Smooth muscle cell (in vitro differentiated cells): ENCODE measurements at regions not wholly inside any gene's neighbourhood (a gene's known extent, or its start where the extent isn't known, plus 50 kb on each side); places are given as distances from the start of the nearest gene placed in this dataset.

Source experiments
- DNase-seq: peaks from one replicate; lab custom pipeline; 2025; ENCODE audit not compliant: unreplicated experiment; lab: John Stamatoyannopoulos, UW
- H2AFZ ChIP-seq: fragments of 200-600 bp; sonication (generic); 2 replicates; pipeline ENCODE4 v1.6.0; 2016; ENCODE audit warnings: antibody characterized with exemption, low read depth, mild to moderate bottlenecking
- H3F3A ChIP-seq: fragments of 200-600 bp; sonication (generic); 2 replicates; pipeline ENCODE4 v1.6.0; 2017; ENCODE audit warnings: antibody characterized with exemption, low read depth
- H3K27ac ChIP-seq: fragments of 200-600 bp; sonication (generic); 2 replicates; pipeline ENCODE4 v1.5.1; 2016; ENCODE audit warnings: low read depth, mild to moderate bottlenecking
- H3K27me3 ChIP-seq: fragments of 200-600 bp; sonication (generic); 2 replicates; pipeline ENCODE4 v1.6.1; 2016; ENCODE audit warnings: low read depth, mild to moderate bottlenecking
- H3K36me3 ChIP-seq: fragments of 200-600 bp; sonication (generic); 2 replicates; pipeline ENCODE4 v1.5.1; 2016; ENCODE audit warnings: low read depth
- H3K4me1 ChIP-seq: fragments of 200-600 bp; sonication (generic); 2 replicates; pipeline ENCODE4 v1.5.1; 2016; ENCODE audit warnings: low read depth
- H3K4me2 ChIP-seq: fragments of 200-600 bp; sonication (generic); 2 replicates; pipeline ENCODE4 v1.6.0; 2016; ENCODE audit warnings: mild to moderate bottlenecking
- H3K4me3 ChIP-seq: fragments of 200-600 bp; sonication (generic); 2 replicates; pipeline ENCODE4 v1.5.1; 2016; ENCODE audit warnings: mild to moderate bottlenecking
- H3K79me2 ChIP-seq: fragments of 200-600 bp; sonication (generic); 2 replicates; pipeline ENCODE4 v1.6.0; 2016; ENCODE audit warnings: low read depth, mild to moderate bottlenecking
- H3K9ac ChIP-seq: fragments of 200-600 bp; sonication (generic); 2 replicates; pipeline ENCODE4 v1.6.0; 2016; ENCODE audit warnings: low read depth
- H3K9me3 ChIP-seq: fragments of 200-600 bp; sonication (generic); replicated peaks from 2 replicates; pipeline ENCODE4 v1.5.1; 2016; ENCODE audit warnings: low read depth
- H4K20me1 ChIP-seq: fragments of 200-600 bp; sonication (generic); 2 replicates; pipeline ENCODE4 v1.6.0; 2016; ENCODE audit warnings: low read depth
- WGBS: methylation state at CpG from one replicate; pipeline ENCODE4 v1.1.7; 2016; ENCODE audit warnings: low lambda C conversion rate; 5-methylcytosine and 5-hydroxymethylcytosine counted together
- TF ChIP-seq, protein P1 (sequence below): fragments of 200-600 bp; sonication (generic); IDR thresholded peaks from 2 replicates; pipeline ENCODE4 v1.5.1; 2017; ENCODE audit warnings: borderline replicate concordance, mild to moderate bottlenecking, antibody characterized with exemption; ENCODE audit not compliant: insufficient read depth, poor library complexity, severe bottlenecking

DNA sequence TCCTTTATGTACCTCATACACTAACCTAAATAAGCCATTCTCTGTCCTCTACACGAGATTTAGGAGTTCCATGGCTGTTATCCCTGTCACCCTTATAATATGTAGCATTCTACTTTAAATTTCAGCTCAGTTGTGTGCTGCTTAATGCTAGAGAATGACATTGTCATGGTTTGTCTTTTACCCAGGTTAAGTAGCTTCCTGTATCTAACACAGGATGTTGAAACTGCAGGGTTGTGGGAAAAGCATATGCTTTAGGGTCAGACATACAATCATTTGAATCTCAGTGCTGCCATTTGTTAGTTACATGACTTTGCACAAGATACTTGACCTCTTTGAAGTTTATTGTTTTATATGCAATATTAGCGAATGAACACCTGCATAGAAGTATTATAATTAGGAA, 235.1 kb upstream of the CACNA2D1 start:
- Histone ChIP-seq H3K79me2 (no peaks in the 10 kb centered on the region), H3K4me1 (no peaks in the 10 kb centered on the region), H3K4me3 (no peak overlapping the region), H3K9me3 (no peaks in the 10 kb centered on the region), H4K20me1 (no peaks in the 10 kb centered on the region), H3F3A (no peaks in the 10 kb centered on the region), H2AFZ (no peak overlapping the region), H3K4me2 (no peak overlapping the region), H3K27me3 (no peaks in the 10 kb centered on the region), H3K9ac (no peak overlapping the region), H3K36me3 (no peaks in the 10 kb centered on the region), H3K27ac (no peak overlapping the region)
- DNase-seq = no peak
- WGBS = 79% methylated on average over 2 of the region's 2 CpGs
- TF ChIP-seq, protein P1, sequence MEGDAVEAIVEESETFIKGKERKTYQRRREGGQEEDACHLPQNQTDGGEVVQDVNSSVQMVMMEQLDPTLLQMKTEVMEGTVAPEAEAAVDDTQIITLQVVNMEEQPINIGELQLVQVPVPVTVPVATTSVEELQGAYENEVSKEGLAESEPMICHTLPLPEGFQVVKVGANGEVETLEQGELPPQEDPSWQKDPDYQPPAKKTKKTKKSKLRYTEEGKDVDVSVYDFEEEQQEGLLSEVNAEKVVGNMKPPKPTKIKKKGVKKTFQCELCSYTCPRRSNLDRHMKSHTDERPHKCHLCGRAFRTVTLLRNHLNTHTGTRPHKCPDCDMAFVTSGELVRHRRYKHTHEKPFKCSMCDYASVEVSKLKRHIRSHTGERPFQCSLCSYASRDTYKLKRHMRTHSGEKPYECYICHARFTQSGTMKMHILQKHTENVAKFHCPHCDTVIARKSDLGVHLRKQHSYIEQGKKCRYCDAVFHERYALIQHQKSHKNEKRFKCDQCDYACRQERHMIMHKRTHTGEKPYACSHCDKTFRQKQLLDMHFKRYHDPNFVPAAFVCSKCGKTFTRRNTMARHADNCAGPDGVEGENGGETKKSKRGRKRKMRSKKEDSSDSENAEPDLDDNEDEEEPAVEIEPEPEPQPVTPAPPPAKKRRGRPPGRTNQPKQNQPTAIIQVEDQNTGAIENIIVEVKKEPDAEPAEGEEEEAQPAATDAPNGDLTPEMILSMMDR = no peak

DNA sequence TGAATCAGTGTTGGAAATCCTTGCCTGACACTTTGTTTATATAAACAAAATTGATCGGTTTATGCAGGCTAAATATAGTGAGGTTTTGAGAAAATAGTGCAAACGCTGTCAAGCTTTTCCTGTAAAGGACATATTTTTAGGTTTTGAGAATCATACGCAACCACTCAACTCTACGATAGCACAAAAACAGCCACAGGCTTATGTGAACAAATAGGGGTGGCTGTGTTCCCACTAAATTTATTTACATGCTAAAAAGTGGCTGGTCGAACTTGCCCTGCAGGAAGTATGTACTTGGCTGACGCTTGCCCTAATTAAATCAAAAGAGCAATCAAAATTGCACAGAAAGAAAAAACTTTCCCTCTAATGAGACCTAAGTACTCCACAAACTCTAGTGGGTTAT, 234.7 kb upstream of the CACNA2D1 start:
- no peak for DNase-seq
- Histone ChIP-seq H3K27ac (no peak overlapping the region), H3K9me3 (no peaks in the 10 kb centered on the region), H3K4me2 (no peak overlapping the region), H3K36me3 (no peaks in the 10 kb centered on the region), H3F3A (no peaks in the 10 kb centered on the region), H4K20me1 (no peaks in the 10 kb centered on the region), H3K4me3 (no peak overlapping the region), H3K4me1 (no peaks in the 10 kb centered on the region), H2AFZ (no peak overlapping the region), H3K27me3 (no peaks in the 10 kb centered on the region), H3K79me2 (no peaks in the 10 kb centered on the region), H3K9ac (no peak overlapping the region)
- TF ChIP-seq, protein P1 = no peak
- 80% methylated on average over 6 of the region's 6 CpGs for WGBS

DNA sequence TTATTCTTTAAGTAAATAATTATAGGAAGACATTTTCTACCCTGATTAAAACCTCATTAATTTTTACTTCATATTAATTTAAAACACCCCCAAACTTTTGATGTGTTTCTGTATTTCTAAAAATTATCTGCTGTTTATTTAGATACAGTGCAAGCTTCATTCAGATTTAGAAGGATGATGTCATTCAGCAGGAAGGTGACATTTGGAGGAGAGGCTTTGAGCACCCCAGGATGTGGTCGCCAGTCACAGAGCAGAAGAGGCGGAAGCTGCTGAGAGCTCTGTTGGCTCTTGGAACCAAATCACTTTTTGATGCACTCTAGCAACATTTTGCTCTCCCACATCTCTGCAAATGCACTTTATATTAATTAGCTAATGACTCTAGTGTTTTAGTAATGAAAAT, 233.9 kb upstream of the CACNA2D1 start:
- WGBS = 52% methylated on average over 2 of the region's 2 CpGs

More for the DNA sequence above, 233.9 kb upstream of the CACNA2D1 start:
- Histone ChIP-seq H3K9ac (no peak overlapping the region), H3K4me1 (no peaks in the 10 kb centered on the region), H3K36me3 (no peaks in the 10 kb centered on the region), H3K9me3 (no peaks in the 10 kb centered on the region), H3K27me3 (no peaks in the 10 kb centered on the region), H3K4me3 (no peak overlapping the region), H4K20me1 (no peaks in the 10 kb centered on the region), H3K4me2 (peak overlapping the region; percentile 9), H2AFZ (no peak overlapping the region), H3K79me2 (no peaks in the 10 kb centered on the region), H3F3A (no peaks in the 10 kb centered on the region), H3K27ac (no peak overlapping the region)
- TF ChIP-seq, protein P1 = no peak
- DNase-seq = no peak
